ENCODE measurements at regions not wholly inside any gene's neighbourhood (a gene's known extent, or its start where the extent isn't known, plus 50 kb on each side); places are given as distances from the start of the nearest gene placed in this dataset.

GRCh38 chr2:150413910-150414309, 73.6 kb downstream of the RND3 start:
- TF ChIP-seq, protein P1, sequence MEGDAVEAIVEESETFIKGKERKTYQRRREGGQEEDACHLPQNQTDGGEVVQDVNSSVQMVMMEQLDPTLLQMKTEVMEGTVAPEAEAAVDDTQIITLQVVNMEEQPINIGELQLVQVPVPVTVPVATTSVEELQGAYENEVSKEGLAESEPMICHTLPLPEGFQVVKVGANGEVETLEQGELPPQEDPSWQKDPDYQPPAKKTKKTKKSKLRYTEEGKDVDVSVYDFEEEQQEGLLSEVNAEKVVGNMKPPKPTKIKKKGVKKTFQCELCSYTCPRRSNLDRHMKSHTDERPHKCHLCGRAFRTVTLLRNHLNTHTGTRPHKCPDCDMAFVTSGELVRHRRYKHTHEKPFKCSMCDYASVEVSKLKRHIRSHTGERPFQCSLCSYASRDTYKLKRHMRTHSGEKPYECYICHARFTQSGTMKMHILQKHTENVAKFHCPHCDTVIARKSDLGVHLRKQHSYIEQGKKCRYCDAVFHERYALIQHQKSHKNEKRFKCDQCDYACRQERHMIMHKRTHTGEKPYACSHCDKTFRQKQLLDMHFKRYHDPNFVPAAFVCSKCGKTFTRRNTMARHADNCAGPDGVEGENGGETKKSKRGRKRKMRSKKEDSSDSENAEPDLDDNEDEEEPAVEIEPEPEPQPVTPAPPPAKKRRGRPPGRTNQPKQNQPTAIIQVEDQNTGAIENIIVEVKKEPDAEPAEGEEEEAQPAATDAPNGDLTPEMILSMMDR (IDR thresholded peaks at IDR 0.05): no peak
- TF ChIP-seq ZFX (IDR thresholded peaks at IDR 0.05; ENCODE audit: borderline replicate concordance): no peak
